Activated T-cell treated with anti-CD3 and anti-CD28 coated beads for 24 hours (primary cell): ENCODE measurements at regions not wholly inside any gene's neighbourhood (a gene's known extent, or its start where the extent isn't known, plus 50 kb on each side); places are given as distances from the start of the nearest gene placed in this dataset.
A peak's percentile ranks its signal among the peaks of the same experiment; 100 is the strongest.

Experiments used
- DNase-seq: peaks from one replicate; pipeline ENCODE4 v3.0.0-alpha.2; 2020; ENCODE audit warnings: low read depth

GRCh38 chr9:105861972-105862371, 167.6 kb downstream of the TMEM38B start:
- DNase-seq, result no peak

- DNase-seq, result no peak
Measured at GRCh38 chr9:105864248-105864898, 170.0 kb downstream of the TMEM38B start.

DNA sequence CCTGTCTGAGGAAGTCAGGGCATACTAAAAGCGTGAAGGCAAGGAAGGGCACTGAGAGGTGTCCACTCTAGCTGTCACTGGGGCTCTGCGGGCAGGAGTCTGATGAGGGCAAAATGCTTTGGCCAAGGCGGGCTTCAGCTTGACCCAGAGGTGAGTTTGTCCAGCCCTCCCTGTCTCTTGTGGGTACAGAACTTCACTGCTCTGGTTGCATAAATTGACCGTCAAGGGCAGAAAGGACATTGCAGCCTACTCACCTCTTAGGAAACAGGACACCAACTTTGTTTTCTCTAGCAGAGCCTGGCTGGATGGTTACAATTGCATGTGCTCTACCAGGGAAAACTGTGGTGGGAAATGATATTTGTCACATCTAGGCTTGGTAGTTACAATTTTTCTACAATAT, 170.9 kb downstream of the TMEM38B start:
- no peak for DNase-seq

DNA sequence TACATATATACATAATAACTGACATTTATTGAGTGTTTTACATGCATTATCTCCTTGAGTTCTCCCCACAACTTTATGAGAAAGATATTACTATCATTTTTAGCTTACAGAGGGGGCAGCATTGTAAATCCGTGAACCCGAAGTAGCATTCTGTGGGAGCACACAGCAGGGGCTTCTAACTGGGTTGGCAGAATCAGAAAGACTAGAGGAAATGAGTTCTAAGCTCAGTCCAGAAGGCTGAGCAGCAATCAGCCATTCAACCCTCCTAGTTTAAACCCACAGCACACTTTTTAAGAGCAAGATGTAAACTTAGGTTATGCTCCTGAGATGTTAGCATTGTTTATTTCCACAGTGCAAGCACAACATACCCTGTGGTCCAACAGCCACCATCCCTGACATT, 177.2 kb downstream of the TMEM38B start:
- DNase-seq, result no peak

DNA sequence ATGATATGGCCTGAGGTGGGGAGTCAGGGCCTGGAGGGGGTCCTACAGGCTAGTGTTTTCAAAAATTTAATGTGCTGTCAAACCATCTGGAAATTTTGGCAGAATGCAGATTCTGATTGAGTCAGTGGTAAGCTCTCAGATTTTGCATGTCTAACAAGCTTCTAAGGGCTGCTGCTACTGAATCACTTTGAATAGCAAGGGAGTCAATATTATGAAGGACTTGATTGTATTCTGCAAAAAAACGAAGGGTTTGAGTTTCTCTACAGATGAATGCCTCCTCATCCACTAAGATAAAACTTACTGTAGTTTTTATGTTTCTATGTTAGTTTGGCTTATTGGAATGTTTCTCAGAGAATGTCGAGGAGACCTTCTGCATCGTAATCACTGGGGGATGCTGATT, 179.5 kb downstream of the TMEM38B start:
- DNase-seq, result no peak

GRCh38 chr9:105877721-105878120, 183.4 kb downstream of the TMEM38B start:
- no peak for DNase-seq

DNA sequence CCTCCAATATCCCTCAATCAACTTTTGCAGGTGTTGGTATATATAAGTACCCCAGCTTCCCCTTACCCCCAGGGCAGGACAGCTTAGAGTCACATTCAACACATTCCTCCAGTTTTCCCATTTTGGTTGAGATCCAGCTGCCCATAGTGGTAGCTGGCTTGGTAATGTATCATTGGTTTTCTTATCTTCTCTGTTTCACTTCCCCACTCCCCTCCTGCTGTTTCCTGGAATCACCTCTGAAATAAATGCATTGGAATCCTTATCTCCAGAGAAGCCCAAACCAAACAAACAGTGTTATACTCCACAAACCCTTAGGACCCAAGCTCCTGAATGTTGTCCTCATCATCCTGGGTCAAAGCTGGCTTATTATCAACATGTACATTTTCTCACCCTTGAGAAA, 184.8 kb downstream of the TMEM38B start:
- DNase-seq, result no peak

GRCh38 chr9:105880517-105880916, 186.2 kb downstream of the TMEM38B start:
- no peak for DNase-seq

- no peak for DNase-seq
Measured at GRCh38 chr9:105881021-105881420, 186.7 kb downstream of the TMEM38B start.

DNA sequence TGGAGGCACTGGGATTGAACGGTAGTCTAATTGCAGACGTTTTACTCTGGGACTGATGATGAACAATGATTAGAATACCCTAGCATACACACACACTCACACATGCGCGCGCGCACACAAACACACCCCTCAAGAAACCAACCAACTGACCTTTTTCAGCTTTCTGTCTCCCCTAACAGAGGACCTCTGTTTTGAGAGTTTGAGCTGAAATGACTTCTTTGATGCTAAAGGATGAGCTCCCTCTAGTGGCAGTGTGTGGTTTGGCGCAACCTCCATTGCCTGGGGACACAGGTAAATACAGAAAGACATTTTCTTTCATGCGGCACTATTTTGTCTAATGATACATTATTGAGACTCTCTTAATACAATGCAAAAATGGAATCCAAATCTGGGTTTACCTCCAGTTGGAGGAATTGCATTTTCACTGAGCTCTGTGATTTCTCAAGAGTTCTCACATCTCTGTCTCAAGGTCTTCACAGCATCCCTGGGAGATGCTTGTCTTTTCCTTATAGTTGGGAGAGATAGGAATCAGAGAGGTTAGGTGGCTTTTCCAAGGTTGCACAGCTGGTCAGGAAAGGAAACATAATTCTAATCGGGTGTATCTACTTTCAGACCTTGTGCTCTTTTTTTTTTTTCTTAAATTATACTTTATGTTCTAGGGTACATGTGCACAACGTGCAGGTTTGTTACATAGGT, 187.5 kb downstream of the TMEM38B start:
- peak; percentile 40 for DNase-seq

DNA sequence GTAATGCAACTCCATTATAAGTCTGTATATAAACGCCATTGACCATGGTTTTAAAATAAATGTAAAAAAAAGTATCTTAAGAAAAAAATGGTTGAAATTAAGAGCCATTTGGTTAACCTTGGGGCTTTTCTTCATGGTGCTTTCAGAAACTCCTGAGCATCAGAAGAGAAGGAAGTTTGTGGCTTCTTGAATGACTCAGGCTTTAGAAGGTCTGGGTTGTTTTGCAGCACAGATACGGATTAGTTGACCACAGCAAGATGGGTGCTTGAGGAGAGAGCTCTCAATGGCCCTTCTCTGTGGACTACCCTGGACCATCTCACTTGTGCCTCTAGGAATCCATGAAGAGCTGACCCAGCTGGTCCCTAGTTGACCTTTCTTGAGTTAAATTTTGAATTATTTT, 189.5 kb downstream of the TMEM38B start:
- no peak for DNase-seq

- DNase-seq, result no peak
Measured at GRCh38 chr9:105884416-105884815, 190.1 kb downstream of the TMEM38B start.

DNA sequence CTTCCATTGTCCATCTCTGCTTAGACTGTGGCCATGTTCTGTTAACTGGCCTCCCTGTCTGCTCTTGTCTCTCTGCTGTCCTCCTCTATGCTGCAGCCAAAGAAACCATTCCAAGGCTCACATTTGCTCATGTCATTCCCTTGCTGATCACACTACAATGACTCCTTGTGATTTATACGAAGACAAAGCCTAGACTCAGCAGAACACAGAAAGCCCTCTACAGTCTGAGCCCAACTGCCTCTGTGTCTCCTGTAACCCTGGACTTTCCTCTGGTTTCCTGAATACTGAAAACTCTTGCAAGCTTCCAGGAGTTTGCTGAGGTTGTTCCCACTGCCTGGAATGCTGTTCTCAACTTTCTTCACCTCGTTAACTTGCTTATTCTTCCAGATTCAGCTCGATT, 191.8 kb downstream of the TMEM38B start:
- no peak for DNase-seq

DNA sequence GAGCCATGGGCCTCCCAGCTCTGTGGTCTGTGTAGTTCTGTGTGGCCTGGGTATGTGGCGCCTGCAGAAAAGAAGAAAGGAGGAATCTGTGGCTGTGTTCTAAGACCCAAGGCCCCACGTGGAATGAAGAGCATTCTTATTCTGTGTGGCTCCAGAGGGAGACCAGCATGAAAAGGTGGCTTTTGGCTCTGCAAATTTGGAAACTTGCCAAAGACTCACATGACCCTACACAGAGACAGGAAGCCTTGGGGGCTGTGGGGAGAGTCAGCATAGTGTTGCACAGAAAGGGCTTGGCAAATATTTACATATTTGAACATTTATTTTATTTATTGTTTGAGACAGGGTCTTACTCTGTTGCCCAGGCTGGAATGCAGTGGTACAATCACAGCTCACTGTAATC, 193.3 kb downstream of the TMEM38B start:
- no peak for DNase-seq

GRCh38 chr9:105890046-105890822, 195.9 kb downstream of the TMEM38B start:
- DNase-seq, result no peak

GRCh38 chr9:105900123-105900522, 205.8 kb downstream of the TMEM38B start:
- no peak for DNase-seq

DNA sequence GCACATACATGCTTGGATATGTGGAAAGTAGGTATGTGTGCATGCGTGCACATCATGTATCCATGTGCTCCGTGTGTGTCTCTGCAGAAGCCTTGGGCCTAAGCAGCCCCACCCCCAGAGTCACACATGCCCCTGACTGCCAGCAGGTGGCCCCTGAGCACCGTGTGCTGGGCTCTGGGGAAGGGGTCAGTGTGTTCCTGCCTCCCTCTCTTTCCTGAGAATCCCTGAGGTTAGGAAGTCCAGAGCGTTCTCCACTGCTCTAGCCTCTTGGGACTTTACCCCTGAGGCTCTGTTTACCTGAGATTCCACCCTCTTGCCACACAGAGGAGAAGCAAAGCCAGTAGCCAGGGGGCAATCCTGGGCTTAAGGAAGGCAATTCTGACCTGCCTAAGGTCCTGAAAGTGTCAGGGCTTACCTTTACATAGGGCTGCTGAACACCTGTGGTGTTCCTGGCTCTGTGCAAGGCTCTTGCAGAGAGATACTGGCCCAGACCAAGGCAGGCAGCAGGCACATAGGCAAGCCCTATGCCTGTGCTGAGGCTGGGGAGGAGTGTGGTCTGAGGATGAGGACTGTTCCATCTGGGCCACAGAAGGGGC, 207.3 kb downstream of the TMEM38B start:
- no peak for DNase-seq

- DNase-seq, result no peak
Measured at GRCh38 chr9:105908069-105908468, 213.7 kb downstream of the TMEM38B start.

GRCh38 chr9:105911104-105911911, 217.0 kb downstream of the TMEM38B start:
- no peak for DNase-seq

- DNase-seq, result no peak
Measured at GRCh38 chr9:105912157-105912862, 218.0 kb downstream of the TMEM38B start.

- no peak for DNase-seq
Measured at GRCh38 chr9:105912863-105913516, 218.6 kb downstream of the TMEM38B start.
